ENCODE measurements at regions not wholly inside any gene's neighbourhood (a gene's known extent, or its start where the extent isn't known, plus 50 kb on each side); places are given as distances from the start of the nearest gene placed in this dataset.

GRCh38 chr9:73037613-73038012, 84.8 kb upstream of the ALDH1A1 start:
- H3K4me3 ChIP-seq = peak overlapping the region; percentile 48
- TF ChIP-seq POLR2AphosphoS5 (IDR thresholded peaks at IDR 0.05; ENCODE audit: borderline replicate concordance, low read depth, low read length) (no peak), FOXP2 (optimal IDR thresholded peaks at IDR 0.05; ENCODE audit: control extremely low read depth, extremely low read length, insufficient read depth) (no peak), EZH2 (IDR thresholded peaks at IDR 0.05) (no peak)

GRCh38 chr9:73034962-73035361, 82.1 kb upstream of the ALDH1A1 start:
- Histone ChIP-seq H3K36me3 (ENCODE audit: insufficient read depth, low read length) (no peaks in the 10 kb centered on the region), H3K9me3 (ENCODE audit: low read depth, low read length) (no peaks in the 10 kb centered on the region), H3K9ac (ENCODE audit: insufficient read length) (no peak overlapping the region), H3K4me3 (no peak overlapping the region), H3K27ac (no peak overlapping the region)
- TF ChIP-seq EZH2 (IDR thresholded peaks at IDR 0.05) (no peak), POLR2AphosphoS5 (IDR thresholded peaks at IDR 0.05; ENCODE audit: borderline replicate concordance, low read depth, low read length) (no peak), FOXP2 (optimal IDR thresholded peaks at IDR 0.05; ENCODE audit: control extremely low read depth, extremely low read length, insufficient read depth) (no peak)
- DNase-seq (ENCODE audit: low read depth, low spot score) = no peak

More at GRCh38 chr9:73037613-73038012, 84.8 kb upstream of the ALDH1A1 start:
- Histone ChIP-seq H3K36me3 (ENCODE audit: insufficient read depth, low read length) (no peaks in the 10 kb centered on the region), H3K9ac (ENCODE audit: insufficient read length) (peak overlapping the region; percentile 8), H3K27ac (no peak overlapping the region; the same call in 1 of the 2 replicates), H3K9me3 (ENCODE audit: low read depth, low read length) (no peaks in the 10 kb centered on the region)
- DNase-seq (ENCODE audit: low read depth, low spot score) = no peak

GRCh38 chr9:73031350-73031749, 78.5 kb upstream of the ALDH1A1 start:
- no peak overlapping the region for H3K27ac ChIP-seq
- no peak for DNase-seq (ENCODE audit: low read depth, low spot score)
- H3K36me3 ChIP-seq (ENCODE audit: insufficient read depth, low read length) = no peaks in the 10 kb centered on the region
- TF ChIP-seq POLR2AphosphoS5 (IDR thresholded peaks at IDR 0.05; ENCODE audit: borderline replicate concordance, low read depth, low read length) = no peak
- TF ChIP-seq EZH2 (IDR thresholded peaks at IDR 0.05) = no peak
- TF ChIP-seq FOXP2 (optimal IDR thresholded peaks at IDR 0.05; ENCODE audit: control extremely low read depth, extremely low read length, insufficient read depth) = no peak
- H3K9ac ChIP-seq (ENCODE audit: insufficient read length) = no peak overlapping the region
- H3K9me3 ChIP-seq (ENCODE audit: low read depth, low read length) = no peaks in the 10 kb centered on the region; the same call in 1 of the 2 replicates
- H3K4me3 ChIP-seq = no peak overlapping the region

GRCh38 chr9:73030370-73031030, 77.6 kb upstream of the ALDH1A1 start:
- Histone ChIP-seq H3K9me3 (ENCODE audit: low read depth, low read length) (no peaks in the 10 kb centered on the region; the same call in 1 of the 2 replicates), H3K27ac (no peak overlapping the region), H3K9ac (ENCODE audit: insufficient read length) (no peak overlapping the region), H3K4me3 (no peak overlapping the region), H3K36me3 (ENCODE audit: insufficient read depth, low read length) (no peaks in the 10 kb centered on the region)
- DNase-seq (ENCODE audit: low read depth, low spot score) = no peak
- no peak for TF ChIP-seq EZH2 (IDR thresholded peaks at IDR 0.05)
- TF ChIP-seq FOXP2 (optimal IDR thresholded peaks at IDR 0.05; ENCODE audit: control extremely low read depth, extremely low read length, insufficient read depth) = no peak
- TF ChIP-seq POLR2AphosphoS5 (IDR thresholded peaks at IDR 0.05; ENCODE audit: borderline replicate concordance, low read depth, low read length) = no peak

GRCh38 chr9:73029346-73029745, 76.5 kb upstream of the ALDH1A1 start:
- H3K36me3 ChIP-seq (ENCODE audit: insufficient read depth, low read length) = no peaks in the 10 kb centered on the region
- no peaks in the 10 kb centered on the region; the same call in 1 of the 2 replicates for H3K9me3 ChIP-seq (ENCODE audit: low read depth, low read length)
- peak overlapping the region; percentile 60 for H3K27ac ChIP-seq
- TF ChIP-seq EZH2 (IDR thresholded peaks at IDR 0.05) = no peak
- TF ChIP-seq FOXP2 (optimal IDR thresholded peaks at IDR 0.05; ENCODE audit: control extremely low read depth, extremely low read length, insufficient read depth) = no peak
- TF ChIP-seq POLR2AphosphoS5 (IDR thresholded peaks at IDR 0.05; ENCODE audit: borderline replicate concordance, low read depth, low read length) = no peak
- H3K4me3 ChIP-seq = no peak overlapping the region
- DNase-seq (ENCODE audit: low read depth, low spot score) = no peak
- H3K9ac ChIP-seq (ENCODE audit: insufficient read length) = no peak overlapping the region

GRCh38 chr9:73026375-73026774, 73.5 kb upstream of the ALDH1A1 start:
- Histone ChIP-seq H3K4me3 (no peak overlapping the region), H3K9me3 (ENCODE audit: low read depth, low read length) (no peaks in the 10 kb centered on the region; the same call in 1 of the 2 replicates), H3K36me3 (ENCODE audit: insufficient read depth, low read length) (no peaks in the 10 kb centered on the region), H3K27ac (no peak overlapping the region), H3K9ac (ENCODE audit: insufficient read length) (no peak overlapping the region)
- no peak for TF ChIP-seq POLR2AphosphoS5 (IDR thresholded peaks at IDR 0.05; ENCODE audit: borderline replicate concordance, low read depth, low read length)
- no peak for TF ChIP-seq EZH2 (IDR thresholded peaks at IDR 0.05)
- no peak for TF ChIP-seq FOXP2 (optimal IDR thresholded peaks at IDR 0.05; ENCODE audit: control extremely low read depth, extremely low read length, insufficient read depth)
- DNase-seq (ENCODE audit: low read depth, low spot score) = no peak

GRCh38 chr9:73024601-73025034, 71.8 kb upstream of the ALDH1A1 start:
- TF ChIP-seq EZH2 (IDR thresholded peaks at IDR 0.05) = no peak
- no peak for TF ChIP-seq POLR2AphosphoS5 (IDR thresholded peaks at IDR 0.05; ENCODE audit: borderline replicate concordance, low read depth, low read length)
- TF ChIP-seq FOXP2 (optimal IDR thresholded peaks at IDR 0.05; ENCODE audit: control extremely low read depth, extremely low read length, insufficient read depth) = no peak
- Histone ChIP-seq H3K9me3 (ENCODE audit: low read depth, low read length) (no peaks in the 10 kb centered on the region; the same call in 1 of the 2 replicates), H3K27ac (no peak overlapping the region), H3K4me3 (no peak overlapping the region), H3K9ac (ENCODE audit: insufficient read length) (no peak overlapping the region), H3K36me3 (ENCODE audit: insufficient read depth, low read length) (no peaks in the 10 kb centered on the region)
- DNase-seq (ENCODE audit: low read depth, low spot score) = no peak

- no peak for TF ChIP-seq FOXP2 (optimal IDR thresholded peaks at IDR 0.05; ENCODE audit: control extremely low read depth, extremely low read length, insufficient read depth)
- no peak for TF ChIP-seq POLR2AphosphoS5 (IDR thresholded peaks at IDR 0.05; ENCODE audit: borderline replicate concordance, low read depth, low read length)
- no peak for TF ChIP-seq EZH2 (IDR thresholded peaks at IDR 0.05)
- Histone ChIP-seq H3K9ac (ENCODE audit: insufficient read length) (peak overlapping the region; percentile 24), H3K9me3 (ENCODE audit: low read depth, low read length) (no peaks in the 10 kb centered on the region; the same call in 1 of the 2 replicates), H3K36me3 (ENCODE audit: insufficient read depth, low read length) (no peaks in the 10 kb centered on the region), H3K4me3 (peak overlapping the region; percentile 55), H3K27ac (peak overlapping the region; percentile 75)
- DNase-seq (ENCODE audit: low read depth, low spot score) = no peak
These were observed 70.2 kb upstream of the ALDH1A1 start for GRCh38 chr9:73023025-73023541.
